SU-DHL-6 (cell line): ENCODE measurements at regions not wholly inside any gene's neighbourhood (a gene's known extent, or its start where the extent isn't known, plus 50 kb on each side); places are given as distances from the start of the nearest gene placed in this dataset.
"Not testable (repeated sequence)": the region's sequence is repeated elsewhere in the genome, so short reads cannot be mapped to it uniquely, and the experiment has no call there.

ENCODE experiments used
- H2AFZ ChIP-seq: fragments of 200-600 bp; sonication (generic); 2 replicates; pipeline ENCODE4 v1.6.1; 2014; ENCODE audit warnings: low read depth, mild to moderate bottlenecking, moderate library complexity, mixed read lengths, antibody characterized with exemption, low read length; ENCODE audit not compliant: severe bottlenecking
- H3F3A ChIP-seq: fragments of 200-600 bp; shearing (Covaris generic); 2 replicates; pipeline ENCODE4 v1.6.0; 2016; ENCODE audit warnings: antibody characterized with exemption, mild to moderate bottlenecking; ENCODE audit not compliant: insufficient read depth
- H3K27ac ChIP-seq: fragments of 200-600 bp; sonication (generic); 2 replicates; pipeline ENCODE4 v1.5.1; 2016; ENCODE audit warnings: low read depth, mild to moderate bottlenecking, low read length, moderate library complexity, mixed read lengths
- H3K27me3 ChIP-seq: fragments of 200-600 bp; sonication (generic), shearing (Covaris generic); 2 replicates; pipeline ENCODE4 v1.6.0; 2014; ENCODE audit warnings: mild to moderate bottlenecking, low read length
- H3K36me3 ChIP-seq: fragments of 200-600 bp; sonication (generic); 2 replicates; pipeline ENCODE4 v1.6.1; 2014; ENCODE audit warnings: mild to moderate bottlenecking, low read length, mixed read lengths
- H3K4me2 ChIP-seq: fragments of 300-600, 200-600 bp; shearing (Covaris generic), sonication (generic); 2 replicates; pipeline ENCODE4 v1.6.0; 2014; ENCODE audit warnings: low read length, low read depth, mild to moderate bottlenecking; ENCODE audit not compliant: poor library complexity, severe bottlenecking
- H3K4me3 ChIP-seq: fragments of 200-600 bp; sonication (generic); 2 replicates; pipeline ENCODE4 v1.5.1; 2014; ENCODE audit warnings: antibody characterized with exemption, low read length, mild to moderate bottlenecking, mixed read lengths; ENCODE audit not compliant: insufficient read depth, poor library complexity, severe bottlenecking
- H3K79me2 ChIP-seq: fragments of 200-600 bp; sonication (generic); 2 replicates; pipeline ENCODE4 v1.6.1; 2014; ENCODE audit warnings: mild to moderate bottlenecking, low read length, moderate library complexity; ENCODE audit not compliant: insufficient read depth
- H3K9ac ChIP-seq: fragments of 200-600 bp; sonication (generic); 2 replicates; pipeline ENCODE4 v1.7.0; 2014; ENCODE audit warnings: mild to moderate bottlenecking, low read length
- H3K9me2 ChIP-seq: fragments of 200-600 bp; sonication (generic); replicated peaks from 2 replicates; pipeline ENCODE4 v1.6.1; 2014; ENCODE audit warnings: low read length; ENCODE audit not compliant: insufficient read depth
- H3K9me3 ChIP-seq: fragments of 200-600 bp; sonication (generic); 2 replicates; pipeline ENCODE4 v1.6.1; 2014; ENCODE audit warnings: low read length, mixed read lengths; ENCODE audit not compliant: insufficient read depth
- H4K20me1 ChIP-seq: fragments of 200-600 bp; sonication (generic); 2 replicates; pipeline ENCODE4 v1.6.1; 2014; ENCODE audit warnings: low read depth, mild to moderate bottlenecking, antibody characterized with exemption, low read length, moderate library complexity, mixed read lengths
- CTCF ChIP-seq: fragments of 200-600 bp; sonication (generic); IDR thresholded peaks from one replicate; pipeline ENCODE4 v1.5.1; 2017; ENCODE audit warnings: antibody characterized with exemption, mild to moderate bottlenecking, low read length, moderate library complexity; ENCODE audit not compliant: insufficient read depth, poor library complexity, severe bottlenecking
- EZH2phosphoT487 ChIP-seq: fragments of 200-600 bp; sonication (generic), shearing (Covaris generic); conservative IDR thresholded peaks from 2 replicates; pipeline ENCODE4 v1.6.1; 2018; ENCODE audit warnings: mild to moderate bottlenecking, antibody characterized with exemption, low read length, moderate library complexity, mixed read lengths

DNA sequence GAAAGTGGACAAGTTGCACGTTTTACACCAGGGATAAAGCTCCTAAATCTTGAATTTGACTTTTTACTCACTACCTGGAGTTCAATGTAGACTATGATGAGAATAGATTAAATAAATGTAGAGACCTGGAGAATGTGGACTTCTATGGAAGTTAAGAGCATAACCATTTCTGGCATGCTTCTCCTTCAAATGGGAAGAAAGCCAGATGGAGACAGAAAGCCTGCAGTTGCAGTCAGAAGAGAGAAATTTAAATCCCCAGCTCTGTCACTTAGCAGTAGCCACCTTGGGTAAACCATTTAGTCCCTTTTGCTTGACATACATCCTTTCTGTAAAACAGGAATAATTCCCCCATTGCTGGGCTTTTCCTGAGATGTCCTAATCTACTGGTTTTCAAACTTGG is 355.3 kb upstream of the AUTS2 start:
- Histone ChIP-seq H3F3A (no peaks in the 10 kb centered on the region), H3K9ac (no peak overlapping the region), H3K79me2 (no peaks in the 10 kb centered on the region), H3K27ac (no peak overlapping the region), H4K20me1 (no peaks in the 10 kb centered on the region), H3K27me3 (no peaks in the 10 kb centered on the region), H3K9me3 (no peaks in the 10 kb centered on the region; the same call in 1 of the 2 replicates), H3K36me3 (no peaks in the 10 kb centered on the region), H2AFZ (no peak overlapping the region), H3K4me3 (no peak overlapping the region), H3K9me2 (no peaks in the 10 kb centered on the region), H3K4me2 (no peak overlapping the region)
- TF ChIP-seq EZH2phosphoT487, result no peak
- no peak for TF ChIP-seq CTCF

- TF ChIP-seq EZH2phosphoT487 (no peak), CTCF (no peak)
- Histone ChIP-seq H3K36me3 (no peaks in the 10 kb centered on the region), H3K9me3 (no peaks in the 10 kb centered on the region; the same call in 1 of the 2 replicates), H3F3A (no peaks in the 10 kb centered on the region), H3K27ac (no peak overlapping the region), H3K79me2 (no peaks in the 10 kb centered on the region), H2AFZ (no peak overlapping the region), H3K9me2 (no peaks in the 10 kb centered on the region), H3K4me2 (no peak overlapping the region), H3K9ac (no peak overlapping the region), H3K27me3 (no peaks in the 10 kb centered on the region), H4K20me1 (no peaks in the 10 kb centered on the region), H3K4me3 (no peak overlapping the region)
These were observed 353.6 kb upstream of the AUTS2 start for GRCh38 chr7:69244701-69245100.

DNA sequence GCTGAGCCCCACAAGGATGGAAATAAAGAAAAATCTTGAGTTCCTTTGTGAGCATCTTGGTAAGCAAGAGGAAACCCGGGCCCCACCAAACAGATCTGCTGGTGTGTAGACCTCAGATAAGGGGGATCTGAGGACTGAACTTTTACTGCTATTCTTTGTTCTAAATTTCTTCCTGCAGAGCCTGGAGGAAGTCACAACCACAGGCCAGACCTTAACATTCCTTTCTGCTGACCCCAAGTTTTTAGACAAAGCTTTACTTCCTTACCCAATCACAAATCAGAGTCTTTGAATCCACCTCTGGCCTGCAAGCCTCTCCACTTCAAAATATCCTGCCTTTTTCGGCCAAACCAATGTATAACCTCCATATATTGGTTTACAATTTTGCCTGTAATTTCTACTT is 352.6 kb upstream of the AUTS2 start:
- Histone ChIP-seq H4K20me1 (no peaks in the 10 kb centered on the region), H3F3A (no peaks in the 10 kb centered on the region), H3K79me2 (no peaks in the 10 kb centered on the region), H3K9ac (no peak overlapping the region), H3K4me2 (no peak overlapping the region), H2AFZ (no peak overlapping the region), H3K27me3 (no peaks in the 10 kb centered on the region), H3K36me3 (no peaks in the 10 kb centered on the region), H3K4me3 (no peak overlapping the region), H3K9me3 (no peaks in the 10 kb centered on the region; the same call in 1 of the 2 replicates), H3K27ac (no peak overlapping the region), H3K9me2 (no peaks in the 10 kb centered on the region)
- TF ChIP-seq CTCF (no peak), EZH2phosphoT487 (no peak)

DNA sequence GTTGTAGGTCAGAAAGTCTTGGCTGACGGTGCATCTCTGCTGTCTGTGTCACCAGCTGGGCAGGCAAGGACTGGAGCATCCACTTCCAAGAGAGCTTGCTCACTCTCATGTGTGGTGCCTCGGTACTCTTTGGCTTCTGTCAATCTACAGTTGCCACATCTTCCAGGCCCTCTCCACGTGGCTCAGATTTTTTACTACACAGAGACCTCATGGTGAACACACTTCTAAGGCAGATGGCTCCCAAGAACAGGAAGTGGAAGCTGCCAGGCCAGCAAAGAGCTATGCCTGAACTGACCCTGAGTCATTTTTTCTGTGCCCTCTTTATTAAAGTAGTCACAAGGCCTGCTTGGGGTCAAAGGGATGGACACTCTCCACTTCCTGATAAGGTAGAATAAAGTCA is 351.5 kb upstream of the AUTS2 start:
- Histone ChIP-seq H4K20me1 (no peaks in the 10 kb centered on the region), H3K79me2 (no peaks in the 10 kb centered on the region), H3K27me3 (no peaks in the 10 kb centered on the region), H3K9ac (no peak overlapping the region), H3K36me3 (no peaks in the 10 kb centered on the region), H3K4me3 (no peak overlapping the region), H2AFZ (no peak overlapping the region), H3K9me3 (no peaks in the 10 kb centered on the region; the same call in 1 of the 2 replicates), H3K4me2 (no peak overlapping the region), H3F3A (no peaks in the 10 kb centered on the region), H3K9me2 (no peaks in the 10 kb centered on the region), H3K27ac (no peak overlapping the region)
- TF ChIP-seq EZH2phosphoT487 (no peak), CTCF (no peak)

DNA sequence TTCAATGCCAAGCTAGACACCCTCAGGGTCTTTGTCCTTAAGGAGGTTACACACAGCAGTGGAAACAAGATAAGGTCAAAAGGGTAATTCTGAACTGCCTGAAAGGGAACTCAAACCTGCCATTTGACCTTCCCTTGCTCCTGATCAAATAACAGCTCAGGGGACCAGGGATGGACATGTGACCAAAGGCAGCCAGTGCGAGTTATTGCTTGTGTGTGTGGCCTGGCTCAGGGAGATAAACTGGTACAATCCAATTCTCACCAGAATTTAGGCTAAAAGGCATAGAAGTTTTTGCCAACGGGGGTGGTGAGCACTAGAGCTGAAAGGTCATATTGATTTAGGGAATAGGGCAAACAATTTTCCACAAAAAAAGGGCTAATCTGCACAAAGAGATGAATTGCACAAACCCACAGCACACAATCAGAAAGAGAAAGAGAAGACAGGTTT is 349.9 kb upstream of the AUTS2 start:
- not testable (repeated sequence) for H3K9me3 ChIP-seq, H3K36me3 ChIP-seq, H3F3A ChIP-seq, H4K20me1 ChIP-seq, H3K27me3 ChIP-seq, H3K79me2 ChIP-seq, H3K9me2 ChIP-seq, H3K27ac ChIP-seq, H3K9ac ChIP-seq, H3K4me3 ChIP-seq, H2AFZ ChIP-seq, H3K4me2 ChIP-seq
